Neural progenitor cell (in vitro differentiated cells): ENCODE measurements at regions not wholly inside any gene's neighbourhood (a gene's known extent, or its start where the extent isn't known, plus 50 kb on each side); places are given as distances from the start of the nearest gene placed in this dataset.

Experiments
- DNase-seq: peaks from one replicate; pipeline ENCODE4 v3.0.0-alpha.2; 2016; ENCODE audit warnings: low spot score
- H2AFZ ChIP-seq: fragments of 200-600 bp; sonication (generic); replicated peaks from 2 replicates; pipeline ENCODE4 v1.6.1; 2016; ENCODE audit warnings: antibody characterized with exemption
- H3F3A ChIP-seq: fragments of 200-600 bp; sonication (generic); 2 replicates; pipeline ENCODE4 v1.6.1; 2016; ENCODE audit warnings: antibody characterized with exemption, low read depth
- H3K27ac ChIP-seq: fragments of 200-600 bp; sonication (generic); 2 replicates; pipeline ENCODE4 v1.5.1; 2016; ENCODE audit warnings: mild to moderate bottlenecking
- H3K27me3 ChIP-seq: fragments of 200-600 bp; sonication (generic); 2 replicates; pipeline ENCODE4 v1.6.1; 2016; ENCODE audit warnings: mild to moderate bottlenecking, moderate library complexity
- H3K36me3 ChIP-seq: fragments of 200-600 bp; sonication (generic); 2 replicates; pipeline ENCODE4 v1.5.1; 2016
- H3K4me1 ChIP-seq: fragments of 200-600 bp; sonication (generic); 2 replicates; pipeline ENCODE4 v1.6.1; 2016; ENCODE audit warnings: mixed run types
- H3K4me2 ChIP-seq: fragments of 200-600 bp; sonication (generic); 2 replicates; pipeline ENCODE4 v1.6.1; 2016
- H3K4me3 ChIP-seq: fragments of 200-600 bp; sonication (generic); 2 replicates; pipeline ENCODE4 v1.5.1; 2016
- H3K79me2 ChIP-seq: fragments of 200-600 bp; sonication (generic); 2 replicates; pipeline ENCODE4 v1.6.1; 2016; ENCODE audit warnings: low read depth
- H3K9ac ChIP-seq: fragments of 200-600 bp; sonication (generic); 2 replicates; pipeline ENCODE4 v1.6.1; 2016
- H3K9me3 ChIP-seq: fragments of 200-600 bp; sonication (generic); 2 replicates; pipeline ENCODE4 v1.5.1; 2016; ENCODE audit warnings: low read depth
- H4K20me1 ChIP-seq: fragments of 200-600 bp; sonication (generic); 2 replicates; pipeline ENCODE4 v1.6.1; 2016; ENCODE audit warnings: low read depth
- H3K27ac Mint-ChIP-seq: 3 replicates; pipeline ENCODE4 v1.8.0; 2021; ENCODE audit warnings: mixed read lengths
- H3K27me3 Mint-ChIP-seq: 2 replicates; pipeline ENCODE4 v1.8.0; 2022; ENCODE audit warnings: low read depth, mild to moderate bottlenecking, inconsistent platforms, moderate library complexity, mixed read lengths; ENCODE audit not compliant: insufficient read depth
- H3K36me3 Mint-ChIP-seq: 3 replicates; pipeline ENCODE4 v1.8.0; 2021; ENCODE audit warnings: mixed read lengths
- H3K4me1 Mint-ChIP-seq: 3 replicates; pipeline ENCODE4 v1.8.0; 2021; ENCODE audit warnings: mixed read lengths
- H3K4me3 Mint-ChIP-seq: 3 replicates; pipeline ENCODE4 v1.8.0; 2021; ENCODE audit warnings: mild to moderate bottlenecking, moderate library complexity, mixed read lengths
- H3K9me3 Mint-ChIP-seq: 3 replicates; pipeline ENCODE4 v1.8.0; 2020; ENCODE audit warnings: mixed read lengths
- CTCF ChIP-seq: fragments of 200-600 bp; sonication (generic); IDR thresholded peaks from 2 replicates; pipeline ENCODE4 v1.5.1; 2017; ENCODE audit warnings: antibody characterized with exemption, mild to moderate bottlenecking
- EZH2 ChIP-seq: fragments of 200-600 bp; sonication (generic); IDR thresholded peaks from 2 replicates; pipeline ENCODE4 v1.6.1; 2017; ENCODE audit warnings: antibody characterized with exemption, mild to moderate bottlenecking, moderate library complexity
- EZH2phosphoT487 ChIP-seq: fragments of 200-600 bp; sonication (generic); IDR thresholded peaks from 2 replicates; pipeline ENCODE4 v1.6.1; 2017; ENCODE audit warnings: antibody characterized with exemption

GRCh38 chr13:105464249-105464648 lies 1071.2 kb downstream of the EFNB2 start:
- Histone ChIP-seq H3K4me3 (no peak overlapping the region), H3K36me3 (no peaks in the 10 kb centered on the region), H3K79me2 (no peaks in the 10 kb centered on the region), H3K27me3 (no peaks in the 10 kb centered on the region), H3K4me2 (no peak overlapping the region), H2AFZ (no peak overlapping the region), H3F3A (no peaks in the 10 kb centered on the region), H3K4me1 (peaks cover 14% of the 10 kb centered on the region), H4K20me1 (no peaks in the 10 kb centered on the region), H3K9me3 (no peaks in the 10 kb centered on the region), H3K9ac (no peak overlapping the region), H3K27ac (no peak overlapping the region)
- TF ChIP-seq CTCF (no peak), EZH2 (no peak), EZH2phosphoT487 (no peak)
- no peaks in the 10 kb centered on the region for H3K36me3 Mint-ChIP-seq
- no peak for DNase-seq
- no peak overlapping the region for H3K27ac Mint-ChIP-seq
- peaks cover 16% of the 10 kb centered on the region for H3K4me1 Mint-ChIP-seq
- no peaks in the 10 kb centered on the region for H3K27me3 Mint-ChIP-seq
- no peak overlapping the region for H3K4me3 Mint-ChIP-seq
- H3K9me3 Mint-ChIP-seq: no peaks in the 10 kb centered on the region

GRCh38 chr13:105463011-105463501 lies 1072.4 kb downstream of the EFNB2 start:
- DNase-seq: no peak
- Mint-ChIP-seq H3K9me3 (no peaks in the 10 kb centered on the region), H3K4me3 (no peak overlapping the region), H3K36me3 (no peaks in the 10 kb centered on the region), H3K4me1 (peaks cover 16% of the 10 kb centered on the region), H3K27ac (no peak overlapping the region), H3K27me3 (no peaks in the 10 kb centered on the region)
- Histone ChIP-seq H3K9me3 (no peaks in the 10 kb centered on the region), H3K4me1 (peaks cover 14% of the 10 kb centered on the region), H3K27ac (no peak overlapping the region), H3K4me3 (no peak overlapping the region), H3K27me3 (no peaks in the 10 kb centered on the region), H4K20me1 (no peaks in the 10 kb centered on the region), H3K36me3 (no peaks in the 10 kb centered on the region), H2AFZ (no peak overlapping the region), H3K9ac (no peak overlapping the region), H3K4me2 (no peak overlapping the region), H3K79me2 (no peaks in the 10 kb centered on the region), H3F3A (no peaks in the 10 kb centered on the region)
- TF ChIP-seq EZH2 (no peak), EZH2phosphoT487 (no peak), CTCF (no peak)

- Mint-ChIP-seq H3K4me1 (peaks cover 14% of the 10 kb centered on the region), H3K9me3 (no peaks in the 10 kb centered on the region), H3K36me3 (no peaks in the 10 kb centered on the region), H3K27ac (no peak overlapping the region), H3K27me3 (no peaks in the 10 kb centered on the region), H3K4me3 (no peak overlapping the region)
- no peak overlapping the region for H3K27ac ChIP-seq
- no peak overlapping the region for H3K9ac ChIP-seq
- no peaks in the 10 kb centered on the region for H3K79me2 ChIP-seq
- H3K36me3 ChIP-seq: no peaks in the 10 kb centered on the region
- no peak overlapping the region for H3K4me3 ChIP-seq
- H2AFZ ChIP-seq: no peak overlapping the region
- no peaks in the 10 kb centered on the region for H3F3A ChIP-seq
- no peak overlapping the region for H3K4me2 ChIP-seq
- TF ChIP-seq EZH2 (no peak), EZH2phosphoT487 (no peak), CTCF (no peak)
- DNase-seq: no peak
- peaks cover 13% of the 10 kb centered on the region for H3K4me1 ChIP-seq
- no peaks in the 10 kb centered on the region for H3K9me3 ChIP-seq
- H3K27me3 ChIP-seq: no peaks in the 10 kb centered on the region
- no peaks in the 10 kb centered on the region for H4K20me1 ChIP-seq
Observed at GRCh38 chr13:105462098-105462497, 1073.4 kb downstream of the EFNB2 start.
